ENCODE measurements at regions not wholly inside any gene's neighbourhood (a gene's known extent, or its start where the extent isn't known, plus 50 kb on each side); places are given as distances from the start of the nearest gene placed in this dataset.

DNA sequence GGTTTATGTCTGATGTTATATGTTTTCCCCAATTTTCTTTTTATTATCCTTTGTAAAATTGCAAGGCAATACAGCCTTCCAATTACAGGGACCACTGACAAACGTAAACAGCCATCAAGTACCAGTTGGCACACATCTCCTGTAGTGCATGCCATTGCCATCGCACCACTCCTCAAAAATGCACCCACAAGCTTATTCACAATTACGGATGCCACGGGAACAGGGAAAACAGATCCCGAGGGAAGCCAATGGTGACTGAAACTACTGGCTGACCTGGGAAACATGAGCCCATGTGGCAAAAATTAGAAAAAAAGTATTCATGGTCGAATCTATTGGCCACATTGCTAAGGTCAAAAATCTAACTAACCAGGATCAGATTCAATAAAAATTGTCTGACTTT is 395.2 kb downstream of the PAX1 start:
- Histone ChIP-seq H3K27ac (no peak overlapping the region), H3K27me3 (no peaks in the 10 kb centered on the region), H3K9me3 (no peaks in the 10 kb centered on the region), H3K4me1 (no peaks in the 10 kb centered on the region), H3K36me3 (no peaks in the 10 kb centered on the region), H3K4me3 (no peak overlapping the region)
- no peak for ATAC-seq (ENCODE audit: low FRiP score in 2 of 2)
- no peak for DNase-seq
- TF ChIP-seq EP300 (IDR thresholded peaks at IDR 0.05): no peak
- no peak for TF ChIP-seq POLR2A (IDR thresholded peaks at IDR 0.05)
- TF ChIP-seq POLR2AphosphoS5 (IDR thresholded peaks at IDR 0.05): no peak
- TF ChIP-seq, protein P1, sequence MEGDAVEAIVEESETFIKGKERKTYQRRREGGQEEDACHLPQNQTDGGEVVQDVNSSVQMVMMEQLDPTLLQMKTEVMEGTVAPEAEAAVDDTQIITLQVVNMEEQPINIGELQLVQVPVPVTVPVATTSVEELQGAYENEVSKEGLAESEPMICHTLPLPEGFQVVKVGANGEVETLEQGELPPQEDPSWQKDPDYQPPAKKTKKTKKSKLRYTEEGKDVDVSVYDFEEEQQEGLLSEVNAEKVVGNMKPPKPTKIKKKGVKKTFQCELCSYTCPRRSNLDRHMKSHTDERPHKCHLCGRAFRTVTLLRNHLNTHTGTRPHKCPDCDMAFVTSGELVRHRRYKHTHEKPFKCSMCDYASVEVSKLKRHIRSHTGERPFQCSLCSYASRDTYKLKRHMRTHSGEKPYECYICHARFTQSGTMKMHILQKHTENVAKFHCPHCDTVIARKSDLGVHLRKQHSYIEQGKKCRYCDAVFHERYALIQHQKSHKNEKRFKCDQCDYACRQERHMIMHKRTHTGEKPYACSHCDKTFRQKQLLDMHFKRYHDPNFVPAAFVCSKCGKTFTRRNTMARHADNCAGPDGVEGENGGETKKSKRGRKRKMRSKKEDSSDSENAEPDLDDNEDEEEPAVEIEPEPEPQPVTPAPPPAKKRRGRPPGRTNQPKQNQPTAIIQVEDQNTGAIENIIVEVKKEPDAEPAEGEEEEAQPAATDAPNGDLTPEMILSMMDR (IDR thresholded peaks at IDR 0.05): no peak
- WGBS, 2 donors: 64 to 68% methylated on average over 6 of the region's 6 CpGs

DNA sequence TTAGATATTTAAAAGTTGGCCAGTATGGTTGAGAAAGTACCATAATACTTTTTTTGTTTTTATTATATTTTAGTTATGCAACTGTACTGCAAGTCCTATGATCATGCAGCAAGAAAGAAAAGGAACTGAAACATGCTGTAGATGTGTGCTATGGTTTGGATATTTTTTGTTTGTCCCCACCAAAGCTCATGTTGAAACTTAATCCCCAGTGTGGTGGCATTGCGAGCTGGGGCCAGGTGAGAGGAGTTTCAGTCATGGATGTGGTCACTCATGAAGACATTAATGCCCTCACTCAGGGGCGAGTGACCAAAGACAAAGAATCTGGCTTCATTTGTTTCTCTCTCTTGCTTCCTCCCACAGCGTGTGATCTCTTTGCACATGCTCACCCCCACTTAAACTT is 393.9 kb downstream of the PAX1 start:
- Histone ChIP-seq H3K27ac (no peak overlapping the region), H3K36me3 (no peaks in the 10 kb centered on the region), H3K4me3 (no peak overlapping the region), H3K4me1 (no peaks in the 10 kb centered on the region), H3K27me3 (no peaks in the 10 kb centered on the region), H3K9me3 (no peaks in the 10 kb centered on the region)
- ATAC-seq (ENCODE audit: low FRiP score in 2 of 2) (no peak), DNase-seq (no peak)
- TF ChIP-seq, protein P1 (IDR thresholded peaks at IDR 0.05): no peak
- TF ChIP-seq EP300 (IDR thresholded peaks at IDR 0.05) (no peak), POLR2A (IDR thresholded peaks at IDR 0.05) (no peak), POLR2AphosphoS5 (IDR thresholded peaks at IDR 0.05) (no peak)
- 83 to 85% methylated on average over 3 of the region's 3 CpGs for WGBS, 2 donors

DNA sequence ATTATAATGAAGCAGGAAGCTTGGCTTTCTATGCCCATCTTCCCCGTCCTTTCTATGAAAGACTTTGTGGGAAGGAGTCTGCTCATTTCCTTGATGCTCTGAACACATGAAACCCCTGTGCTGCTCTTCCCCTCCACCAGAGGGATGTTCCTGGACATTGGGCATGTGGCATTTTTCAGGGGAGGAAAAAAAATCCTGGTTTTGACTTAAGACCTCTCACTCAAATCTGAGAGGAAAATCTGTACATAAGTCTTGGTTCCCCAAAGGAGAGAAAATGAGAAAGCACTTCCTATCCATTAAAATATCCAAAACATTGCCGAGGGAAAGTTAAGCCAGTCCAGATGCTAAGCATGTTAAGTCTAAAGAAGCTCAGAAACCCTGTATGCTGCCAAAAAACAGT is 393.0 kb downstream of the PAX1 start:
- TF ChIP-seq, protein P1 (IDR thresholded peaks at IDR 0.05): no peak
- TF ChIP-seq POLR2A (IDR thresholded peaks at IDR 0.05): no peak
- no peak for TF ChIP-seq EP300 (IDR thresholded peaks at IDR 0.05)
- no peak for TF ChIP-seq POLR2AphosphoS5 (IDR thresholded peaks at IDR 0.05)
- Histone ChIP-seq H3K36me3 (no peaks in the 10 kb centered on the region), H3K27ac (no peak overlapping the region), H3K27me3 (no peaks in the 10 kb centered on the region), H3K4me1 (no peaks in the 10 kb centered on the region), H3K4me3 (no peak overlapping the region), H3K9me3 (peaks cover 0 to 4% (median 2%) of the 10 kb centered on the region in 4 donors)
- DNase-seq (no peak), ATAC-seq (ENCODE audit: low FRiP score in 2 of 2) (no peak)
- WGBS, 2 donors: 69 to 71% methylated on average over 2 of the region's 2 CpGs

DNA sequence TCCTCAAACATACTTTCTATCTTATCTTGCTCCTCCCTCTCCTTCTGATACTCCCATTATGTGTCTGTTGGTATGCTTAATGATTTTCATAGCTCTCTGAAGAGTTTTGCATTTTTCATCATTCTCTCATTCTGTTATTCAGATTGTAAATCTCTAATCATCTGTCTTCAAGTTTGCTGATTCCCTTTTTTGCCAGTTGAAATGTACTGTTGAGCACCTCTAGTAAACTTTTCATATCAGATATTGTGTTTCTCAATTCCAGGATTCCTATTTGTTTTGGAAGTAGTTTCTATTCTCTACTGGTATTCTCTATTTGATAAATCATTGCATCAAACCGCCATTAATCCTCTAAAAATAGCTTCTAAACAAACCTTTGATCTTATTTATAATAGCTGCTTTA is 387.7 kb downstream of the PAX1 start:
- TF ChIP-seq EP300 (IDR thresholded peaks at IDR 0.05) (no peak), POLR2AphosphoS5 (IDR thresholded peaks at IDR 0.05) (no peak), POLR2A (IDR thresholded peaks at IDR 0.05) (no peak)
- TF ChIP-seq, protein P1 (IDR thresholded peaks at IDR 0.05): no peak
- no peaks in the 10 kb centered on the region for H3K36me3 ChIP-seq
- no peak overlapping the region for H3K4me3 ChIP-seq
- DNase-seq (no peak), ATAC-seq (ENCODE audit: low FRiP score in 2 of 2) (no peak)
- 34 to 49% methylated on average over 1 of the region's 1 CpG for WGBS, 2 donors
- H3K27ac ChIP-seq: no peak overlapping the region
- H3K9me3 ChIP-seq: peaks cover 0 to 30% (median 12%) of the 10 kb centered on the region in 4 donors
- H3K4me1 ChIP-seq: no peaks in the 10 kb centered on the region
- H3K27me3 ChIP-seq: no peaks in the 10 kb centered on the region

DNA sequence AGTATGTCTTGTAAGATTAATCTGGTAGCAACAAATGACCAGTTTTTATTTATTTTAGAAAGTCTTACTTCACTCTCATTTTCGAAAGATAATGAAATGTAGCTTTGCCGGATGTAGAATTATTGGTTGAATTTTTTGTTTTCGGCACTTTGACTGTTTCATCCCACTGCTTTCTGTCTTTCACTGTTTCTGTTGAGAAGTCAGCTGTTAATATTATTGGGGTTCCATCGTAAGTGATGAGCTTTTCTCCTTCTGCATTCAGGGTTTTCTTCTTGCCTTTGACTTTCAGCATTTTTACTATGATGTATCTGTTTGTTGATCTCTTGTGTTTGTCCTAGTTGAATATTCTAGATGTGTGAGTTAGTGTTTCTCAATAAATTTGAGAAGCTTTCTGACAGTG is 383.4 kb downstream of the PAX1 start:
- DNase-seq (no peak), ATAC-seq (ENCODE audit: low FRiP score in 2 of 2) (no peak)
- Histone ChIP-seq H3K4me3 (no peak overlapping the region), H3K9me3 (peaks cover 0 to 27% (median 10%) of the 10 kb centered on the region in 4 donors), H3K27me3 (no peaks in the 10 kb centered on the region), H3K27ac (no peak overlapping the region), H3K36me3 (no peaks in the 10 kb centered on the region), H3K4me1 (no peaks in the 10 kb centered on the region)
- TF ChIP-seq, protein P1 (IDR thresholded peaks at IDR 0.05): no peak
- TF ChIP-seq EP300 (IDR thresholded peaks at IDR 0.05): no peak
- TF ChIP-seq POLR2AphosphoS5 (IDR thresholded peaks at IDR 0.05): no peak
- no peak for TF ChIP-seq POLR2A (IDR thresholded peaks at IDR 0.05)
- WGBS, 2 donors: 86 to 94% methylated on average over 4 of the region's 4 CpGs

Measured in upper lobe of left lung (tissue), 6 donors.